ENCODE measurements at regions not wholly inside any gene's neighbourhood (a gene's known extent, or its start where the extent isn't known, plus 50 kb on each side); places are given as distances from the start of the nearest gene placed in this dataset.
A peak's percentile ranks its signal among the peaks of the same experiment; 100 is the strongest.

DNA sequence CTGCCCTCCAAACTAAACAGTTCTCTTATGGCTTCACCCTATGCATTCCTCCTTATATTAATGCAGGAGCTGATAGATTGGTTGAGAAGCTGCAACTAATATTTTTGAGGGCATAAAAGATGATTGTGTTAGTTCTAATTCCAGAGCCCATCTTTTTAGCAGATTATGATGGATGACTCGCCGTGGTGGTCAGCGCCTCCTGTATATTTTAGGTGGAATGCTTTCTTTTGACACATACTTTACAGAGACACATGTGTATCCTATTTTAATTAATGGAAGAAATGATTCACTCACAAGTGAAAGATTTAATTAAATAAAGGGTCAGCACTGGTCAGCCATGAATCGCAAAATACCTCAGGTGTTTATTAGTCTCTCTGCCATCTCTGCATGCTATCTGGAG lies 120.7 kb downstream of the TM2D1 start:
- no peak for DNase-seq (ENCODE audit: low read depth)
- TF ChIP-seq, protein P1, sequence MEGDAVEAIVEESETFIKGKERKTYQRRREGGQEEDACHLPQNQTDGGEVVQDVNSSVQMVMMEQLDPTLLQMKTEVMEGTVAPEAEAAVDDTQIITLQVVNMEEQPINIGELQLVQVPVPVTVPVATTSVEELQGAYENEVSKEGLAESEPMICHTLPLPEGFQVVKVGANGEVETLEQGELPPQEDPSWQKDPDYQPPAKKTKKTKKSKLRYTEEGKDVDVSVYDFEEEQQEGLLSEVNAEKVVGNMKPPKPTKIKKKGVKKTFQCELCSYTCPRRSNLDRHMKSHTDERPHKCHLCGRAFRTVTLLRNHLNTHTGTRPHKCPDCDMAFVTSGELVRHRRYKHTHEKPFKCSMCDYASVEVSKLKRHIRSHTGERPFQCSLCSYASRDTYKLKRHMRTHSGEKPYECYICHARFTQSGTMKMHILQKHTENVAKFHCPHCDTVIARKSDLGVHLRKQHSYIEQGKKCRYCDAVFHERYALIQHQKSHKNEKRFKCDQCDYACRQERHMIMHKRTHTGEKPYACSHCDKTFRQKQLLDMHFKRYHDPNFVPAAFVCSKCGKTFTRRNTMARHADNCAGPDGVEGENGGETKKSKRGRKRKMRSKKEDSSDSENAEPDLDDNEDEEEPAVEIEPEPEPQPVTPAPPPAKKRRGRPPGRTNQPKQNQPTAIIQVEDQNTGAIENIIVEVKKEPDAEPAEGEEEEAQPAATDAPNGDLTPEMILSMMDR (conservative IDR thresholded peaks at IDR 0.05; ENCODE audit: low read depth, low read length): no peak
- no peak overlapping the region for H3K4me3 ChIP-seq (ENCODE audit: low read length)

DNA sequence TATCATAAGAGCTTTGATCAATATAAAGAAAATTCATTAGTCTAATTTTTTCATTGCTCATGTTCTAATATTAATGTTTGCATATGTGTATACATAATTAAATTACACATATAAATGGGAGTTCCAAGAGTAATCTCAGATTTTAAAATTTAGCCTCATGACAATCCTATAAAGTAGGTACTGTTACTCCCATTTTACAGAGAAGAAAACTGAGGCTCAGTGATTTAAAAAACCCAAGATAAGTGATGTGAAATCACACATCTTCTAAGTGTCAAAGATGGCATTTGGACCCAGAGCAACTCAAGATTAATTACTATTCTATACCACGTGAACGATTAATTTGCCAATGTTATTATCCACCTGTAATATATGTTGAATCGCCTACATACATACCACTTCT lies 122.3 kb downstream of the TM2D1 start:
- TF ChIP-seq, protein P1 (conservative IDR thresholded peaks at IDR 0.05; ENCODE audit: low read depth, low read length): no peak
- no peak for DNase-seq (ENCODE audit: low read depth)
- no peak overlapping the region for H3K4me3 ChIP-seq (ENCODE audit: low read length)

DNA sequence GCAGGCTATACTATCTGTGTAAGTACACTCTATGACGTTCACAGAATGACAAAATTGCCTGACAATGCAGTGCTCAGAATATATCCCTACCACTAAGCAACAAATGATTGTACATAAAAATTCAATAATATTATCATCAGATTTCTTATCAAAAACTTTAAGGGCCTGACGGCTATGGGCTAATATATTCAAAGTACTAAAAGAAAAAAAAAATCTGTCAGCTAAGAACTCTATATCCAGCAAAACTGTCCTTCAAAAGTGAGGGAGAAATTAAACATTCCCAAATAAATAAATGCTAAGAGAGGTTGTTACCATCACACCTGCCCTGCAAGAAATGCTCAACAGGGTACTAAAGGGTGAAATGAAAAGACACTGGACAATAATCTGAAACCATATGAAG lies 127.3 kb downstream of the TM2D1 start:
- TF ChIP-seq, protein P1 (conservative IDR thresholded peaks at IDR 0.05; ENCODE audit: low read depth, low read length): no peak

DNA sequence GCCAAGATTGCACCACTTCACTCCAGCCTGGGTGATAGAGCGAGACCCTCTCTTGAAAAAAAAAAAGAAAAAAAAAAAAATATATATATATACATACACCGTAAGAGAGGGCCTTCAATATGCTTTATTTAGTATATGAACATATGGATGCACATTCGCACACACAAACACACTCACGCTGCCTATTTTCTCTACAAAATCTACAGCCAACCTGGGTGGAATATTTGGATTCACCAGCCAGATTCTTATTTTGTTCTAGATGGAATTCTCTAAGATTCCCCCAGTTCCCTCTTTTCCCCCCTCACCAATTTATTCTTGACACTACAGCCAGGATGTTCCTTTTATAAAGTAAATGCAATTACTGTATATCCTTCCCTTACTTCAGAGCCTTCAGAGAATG lies 131.6 kb downstream of the TM2D1 start:
- no peak for DNase-seq (ENCODE audit: low read depth)
- TF ChIP-seq, protein P1 (conservative IDR thresholded peaks at IDR 0.05; ENCODE audit: low read depth, low read length): no peak
- no peak overlapping the region for H3K4me3 ChIP-seq (ENCODE audit: low read length)

More for the DNA sequence above, 127.3 kb downstream of the TM2D1 start:
- DNase-seq (ENCODE audit: low read depth): no peak
- no peak overlapping the region for H3K4me3 ChIP-seq (ENCODE audit: low read length)

DNA sequence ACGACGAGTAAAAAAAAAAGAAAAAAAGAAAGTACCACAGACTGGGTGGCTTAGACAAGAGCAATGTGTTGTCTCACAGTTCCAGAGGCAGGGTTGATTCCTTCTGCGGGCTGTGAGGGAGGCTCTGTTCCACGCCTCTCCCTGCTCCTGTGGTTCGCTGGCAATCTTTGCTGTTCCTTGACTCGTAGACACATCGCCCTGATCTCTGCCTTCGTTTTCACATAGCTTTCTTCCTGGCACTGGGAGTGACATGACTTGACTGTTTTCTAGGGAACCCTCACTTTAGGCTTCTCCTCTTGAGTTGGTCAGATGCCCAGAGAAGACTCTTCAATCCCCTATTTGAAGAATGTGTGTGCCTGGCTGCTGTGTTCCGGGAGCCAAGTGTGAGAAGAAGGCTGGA lies 133.6 kb downstream of the TM2D1 start:
- DNase-seq (ENCODE audit: low read depth): no peak
- H3K4me3 ChIP-seq (ENCODE audit: low read length): no peak overlapping the region
- TF ChIP-seq, protein P1 (conservative IDR thresholded peaks at IDR 0.05; ENCODE audit: low read depth, low read length): no peak

DNA sequence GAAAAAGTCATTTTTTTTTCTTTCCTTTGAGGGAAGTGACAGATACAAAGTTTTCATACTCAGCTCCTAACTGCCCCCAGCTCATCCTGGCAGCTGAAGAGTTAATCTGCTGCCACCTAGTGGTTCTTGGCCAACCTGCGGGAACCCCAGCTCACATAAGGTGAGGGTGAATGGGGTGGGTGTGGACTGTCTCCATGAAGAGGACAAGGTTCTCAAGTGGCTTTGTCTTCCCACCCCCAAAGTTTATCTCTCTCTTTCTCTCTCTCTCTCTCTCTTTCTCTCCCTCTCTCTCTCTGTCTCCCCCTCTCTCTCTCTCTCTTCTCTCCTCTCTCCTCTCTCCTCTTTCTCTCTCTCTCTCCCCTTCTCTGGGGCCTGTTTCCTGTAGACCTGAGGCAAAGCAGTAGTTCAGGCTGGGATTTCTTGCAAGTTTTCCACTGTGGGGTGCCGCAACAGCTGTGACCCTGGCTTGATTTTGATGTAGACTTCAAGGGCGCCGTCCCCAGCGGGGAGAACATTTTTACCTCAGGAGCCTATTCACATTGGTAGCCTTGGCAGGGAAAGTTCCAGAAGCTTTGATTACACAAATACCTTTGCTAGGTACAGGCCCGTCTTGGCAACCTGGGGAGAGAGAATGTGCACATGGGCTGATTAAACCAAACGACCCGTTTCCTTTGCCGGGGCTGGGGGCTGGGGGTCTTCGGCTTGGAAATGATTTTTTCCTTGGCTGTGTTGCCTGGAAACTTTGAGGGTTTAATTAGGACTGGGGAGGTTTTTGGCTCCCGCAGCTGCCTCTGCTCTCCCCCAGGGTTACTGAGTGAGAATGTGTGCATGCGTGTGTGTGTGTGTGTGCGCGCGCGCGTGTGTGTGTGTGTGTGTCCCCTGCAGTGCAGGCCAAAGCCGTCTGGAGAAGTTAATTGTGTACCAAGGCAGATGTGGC lies 135.9 kb downstream of the TM2D1 start:
- peak; percentile 22 for DNase-seq (ENCODE audit: low read depth)
- TF ChIP-seq, protein P1 (conservative IDR thresholded peaks at IDR 0.05; ENCODE audit: low read depth, low read length): peak; percentile 94
- no peak overlapping the region for H3K4me3 ChIP-seq (ENCODE audit: low read length)

DNA sequence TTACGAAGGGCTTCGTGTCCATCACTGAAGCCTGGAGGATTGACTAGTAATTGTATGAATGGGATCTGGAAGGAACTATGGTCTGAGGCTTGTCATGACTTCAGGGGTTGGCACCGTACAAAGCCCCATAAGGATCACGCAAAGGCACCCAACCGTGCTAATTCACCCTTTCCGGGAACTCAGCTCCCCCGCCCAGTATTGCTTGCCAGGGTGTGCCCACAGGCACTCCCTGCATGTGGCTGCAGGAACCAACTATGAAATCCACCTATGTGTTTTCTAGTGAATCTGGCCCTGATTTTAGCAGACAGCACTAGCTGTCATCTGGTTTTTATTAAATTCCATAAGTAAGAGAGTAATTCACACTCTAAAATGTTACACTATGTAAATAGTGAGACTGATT lies 139.2 kb downstream of the TM2D1 start:
- TF ChIP-seq, protein P1 (conservative IDR thresholded peaks at IDR 0.05; ENCODE audit: low read depth, low read length): no peak
- H3K4me3 ChIP-seq (ENCODE audit: low read length): no peak overlapping the region
- DNase-seq (ENCODE audit: low read depth): peak; percentile 32
